Neural progenitor cell (in vitro differentiated cells): ENCODE measurements at regions not wholly inside any gene's neighbourhood (a gene's known extent, or its start where the extent isn't known, plus 50 kb on each side); places are given as distances from the start of the nearest gene placed in this dataset.
"Not testable (repeated sequence)": the region's sequence is repeated elsewhere in the genome, so short reads cannot be mapped to it uniquely, and the experiment has no call there.

Experiments used
- DNase-seq: peaks from one replicate; pipeline ENCODE4 v3.0.0-alpha.2; 2016; ENCODE audit warnings: low spot score
- H2AFZ ChIP-seq: fragments of 200-600 bp; sonication (generic); replicated peaks from 2 replicates; pipeline ENCODE4 v1.6.1; 2016; ENCODE audit warnings: antibody characterized with exemption
- H3F3A ChIP-seq: fragments of 200-600 bp; sonication (generic); 2 replicates; pipeline ENCODE4 v1.6.1; 2016; ENCODE audit warnings: antibody characterized with exemption, low read depth
- H3K27ac ChIP-seq: fragments of 200-600 bp; sonication (generic); 2 replicates; pipeline ENCODE4 v1.5.1; 2016; ENCODE audit warnings: mild to moderate bottlenecking
- H3K27me3 ChIP-seq: fragments of 200-600 bp; sonication (generic); 2 replicates; pipeline ENCODE4 v1.6.1; 2016; ENCODE audit warnings: mild to moderate bottlenecking, moderate library complexity
- H3K36me3 ChIP-seq: fragments of 200-600 bp; sonication (generic); 2 replicates; pipeline ENCODE4 v1.5.1; 2016
- H3K4me1 ChIP-seq: fragments of 200-600 bp; sonication (generic); 2 replicates; pipeline ENCODE4 v1.6.1; 2016; ENCODE audit warnings: mixed run types
- H3K4me2 ChIP-seq: fragments of 200-600 bp; sonication (generic); 2 replicates; pipeline ENCODE4 v1.6.1; 2016
- H3K4me3 ChIP-seq: fragments of 200-600 bp; sonication (generic); 2 replicates; pipeline ENCODE4 v1.5.1; 2016
- H3K79me2 ChIP-seq: fragments of 200-600 bp; sonication (generic); 2 replicates; pipeline ENCODE4 v1.6.1; 2016; ENCODE audit warnings: low read depth
- H3K9ac ChIP-seq: fragments of 200-600 bp; sonication (generic); 2 replicates; pipeline ENCODE4 v1.6.1; 2016
- H3K9me3 ChIP-seq: fragments of 200-600 bp; sonication (generic); 2 replicates; pipeline ENCODE4 v1.5.1; 2016; ENCODE audit warnings: low read depth
- H4K20me1 ChIP-seq: fragments of 200-600 bp; sonication (generic); 2 replicates; pipeline ENCODE4 v1.6.1; 2016; ENCODE audit warnings: low read depth
- H3K27ac Mint-ChIP-seq: 3 replicates; pipeline ENCODE4 v1.8.0; 2021; ENCODE audit warnings: mixed read lengths
- H3K27me3 Mint-ChIP-seq: 2 replicates; pipeline ENCODE4 v1.8.0; 2022; ENCODE audit warnings: low read depth, mild to moderate bottlenecking, inconsistent platforms, moderate library complexity, mixed read lengths; ENCODE audit not compliant: insufficient read depth
- H3K36me3 Mint-ChIP-seq: 3 replicates; pipeline ENCODE4 v1.8.0; 2021; ENCODE audit warnings: mixed read lengths
- H3K4me1 Mint-ChIP-seq: 3 replicates; pipeline ENCODE4 v1.8.0; 2021; ENCODE audit warnings: mixed read lengths
- H3K4me3 Mint-ChIP-seq: 3 replicates; pipeline ENCODE4 v1.8.0; 2021; ENCODE audit warnings: mild to moderate bottlenecking, moderate library complexity, mixed read lengths
- H3K9me3 Mint-ChIP-seq: 3 replicates; pipeline ENCODE4 v1.8.0; 2020; ENCODE audit warnings: mixed read lengths
- EZH2 ChIP-seq: fragments of 200-600 bp; sonication (generic); IDR thresholded peaks from 2 replicates; pipeline ENCODE4 v1.6.1; 2017; ENCODE audit warnings: antibody characterized with exemption, mild to moderate bottlenecking, moderate library complexity
- EZH2phosphoT487 ChIP-seq: fragments of 200-600 bp; sonication (generic); IDR thresholded peaks from 2 replicates; pipeline ENCODE4 v1.6.1; 2017; ENCODE audit warnings: antibody characterized with exemption
- TF ChIP-seq, protein P1 (sequence below): fragments of 200-600 bp; sonication (generic); IDR thresholded peaks from 2 replicates; pipeline ENCODE4 v1.5.1; 2017; ENCODE audit warnings: antibody characterized with exemption, mild to moderate bottlenecking

DNA sequence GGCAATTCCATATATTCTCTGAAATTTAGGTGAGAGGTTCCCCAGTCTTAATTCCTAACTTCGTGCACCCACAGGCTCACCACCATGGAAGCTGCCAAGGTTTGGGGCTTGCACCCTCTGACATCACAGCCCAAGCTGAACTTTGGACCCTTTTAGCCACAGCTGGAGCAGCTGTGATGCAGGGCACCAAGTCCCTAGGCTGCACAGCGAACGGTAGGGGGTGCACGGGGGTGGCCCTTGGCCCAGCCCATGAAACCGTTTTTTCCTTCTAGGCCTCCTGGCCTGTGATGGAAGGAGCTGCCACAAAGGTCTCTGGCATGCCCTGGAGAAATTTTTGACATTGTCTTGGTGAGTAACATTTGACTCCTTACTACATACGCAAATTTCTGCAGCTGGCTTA lies 251.9 kb upstream of the GRM3 start:
- Mint-ChIP-seq H3K27ac (no peak overlapping the region), H3K4me1 (no peaks in the 10 kb centered on the region), H3K9me3 (peaks cover 15% of the 10 kb centered on the region), H3K4me3 (no peak overlapping the region), H3K27me3 (peaks cover 6% of the 10 kb centered on the region), H3K36me3 (no peaks in the 10 kb centered on the region)
- Histone ChIP-seq H3K9me3 (no peaks in the 10 kb centered on the region), H4K20me1 (no peaks in the 10 kb centered on the region), H3K27me3 (no peaks in the 10 kb centered on the region), H3K4me2 (no peak overlapping the region), H2AFZ (no peak overlapping the region), H3K4me3 (no peak overlapping the region), H3F3A (no peaks in the 10 kb centered on the region), H3K27ac (no peak overlapping the region), H3K9ac (no peak overlapping the region), H3K36me3 (no peaks in the 10 kb centered on the region), H3K79me2 (no peaks in the 10 kb centered on the region), H3K4me1 (no peaks in the 10 kb centered on the region)
- TF ChIP-seq EZH2 (no peak), EZH2phosphoT487 (no peak)
- TF ChIP-seq, protein P1, sequence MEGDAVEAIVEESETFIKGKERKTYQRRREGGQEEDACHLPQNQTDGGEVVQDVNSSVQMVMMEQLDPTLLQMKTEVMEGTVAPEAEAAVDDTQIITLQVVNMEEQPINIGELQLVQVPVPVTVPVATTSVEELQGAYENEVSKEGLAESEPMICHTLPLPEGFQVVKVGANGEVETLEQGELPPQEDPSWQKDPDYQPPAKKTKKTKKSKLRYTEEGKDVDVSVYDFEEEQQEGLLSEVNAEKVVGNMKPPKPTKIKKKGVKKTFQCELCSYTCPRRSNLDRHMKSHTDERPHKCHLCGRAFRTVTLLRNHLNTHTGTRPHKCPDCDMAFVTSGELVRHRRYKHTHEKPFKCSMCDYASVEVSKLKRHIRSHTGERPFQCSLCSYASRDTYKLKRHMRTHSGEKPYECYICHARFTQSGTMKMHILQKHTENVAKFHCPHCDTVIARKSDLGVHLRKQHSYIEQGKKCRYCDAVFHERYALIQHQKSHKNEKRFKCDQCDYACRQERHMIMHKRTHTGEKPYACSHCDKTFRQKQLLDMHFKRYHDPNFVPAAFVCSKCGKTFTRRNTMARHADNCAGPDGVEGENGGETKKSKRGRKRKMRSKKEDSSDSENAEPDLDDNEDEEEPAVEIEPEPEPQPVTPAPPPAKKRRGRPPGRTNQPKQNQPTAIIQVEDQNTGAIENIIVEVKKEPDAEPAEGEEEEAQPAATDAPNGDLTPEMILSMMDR = no peak
- no peak for DNase-seq

DNA sequence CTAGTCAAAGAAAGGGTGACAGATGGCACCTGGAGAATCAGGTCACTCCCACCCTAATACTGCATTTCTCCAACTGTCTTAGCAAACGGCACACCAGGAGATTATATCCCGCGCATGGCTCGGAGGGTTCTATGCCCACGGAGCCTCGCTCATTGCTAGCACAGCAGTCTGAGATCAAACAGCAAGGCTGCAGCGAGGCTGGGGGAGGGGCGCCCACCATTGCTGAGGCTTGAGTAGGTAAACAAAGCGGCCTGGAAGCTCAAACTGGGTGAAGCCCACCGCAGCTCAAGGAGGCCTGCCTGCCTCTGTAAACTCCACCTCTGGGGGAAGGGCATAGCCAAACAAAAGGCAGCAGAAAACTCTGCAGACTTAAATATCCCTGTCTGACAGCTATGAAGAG lies 268.1 kb upstream of the GRM3 start:
- not testable (repeated sequence) for H3K27ac Mint-ChIP-seq, DNase-seq, H3K4me1 ChIP-seq, H3K4me3 Mint-ChIP-seq, H3F3A ChIP-seq, H3K36me3 ChIP-seq, H3K4me1 Mint-ChIP-seq, H3K9ac ChIP-seq, H3K4me3 ChIP-seq, H3K27ac ChIP-seq, H3K36me3 Mint-ChIP-seq, H3K9me3 ChIP-seq, H3K27me3 ChIP-seq, H3K27me3 Mint-ChIP-seq, H2AFZ ChIP-seq, H3K4me2 ChIP-seq, H3K79me2 ChIP-seq, H4K20me1 ChIP-seq
- H3K9me3 Mint-ChIP-seq = peaks cover 30% of the 10 kb centered on the region

DNA sequence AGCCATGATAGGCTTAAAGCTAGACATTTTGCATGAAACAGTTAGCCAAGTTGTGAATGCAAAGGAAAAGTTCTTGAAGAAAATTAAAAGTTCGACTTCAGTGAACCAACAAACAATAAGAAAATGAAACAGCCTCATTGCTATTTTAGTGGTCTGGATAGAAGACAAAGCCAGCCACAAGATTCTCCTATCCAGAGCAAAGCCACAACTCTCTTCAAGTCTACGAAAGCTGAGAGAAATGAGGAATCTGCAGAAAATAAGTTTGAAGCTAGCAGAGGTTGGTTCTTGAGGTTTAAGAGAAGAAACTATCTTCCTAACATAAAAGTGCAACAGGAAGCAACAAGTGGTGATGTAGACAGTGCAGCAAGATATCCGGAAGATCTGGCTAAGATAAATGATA lies 271.4 kb upstream of the GRM3 start:
- no peak overlapping the region for H3K4me3 Mint-ChIP-seq
- Histone ChIP-seq H3K4me3 (no peak overlapping the region), H4K20me1 (no peaks in the 10 kb centered on the region), H3K9me3 (no peaks in the 10 kb centered on the region), H3K27me3 (no peaks in the 10 kb centered on the region), H3F3A (no peaks in the 10 kb centered on the region), H2AFZ (peak overlapping the region; percentile 29), H3K4me1 (no peaks in the 10 kb centered on the region), H3K36me3 (no peaks in the 10 kb centered on the region), H3K27ac (no peak overlapping the region), H3K4me2 (no peak overlapping the region), H3K79me2 (no peaks in the 10 kb centered on the region), H3K9ac (no peak overlapping the region)
- DNase-seq = no peak
- H3K4me1 Mint-ChIP-seq = peaks cover 2% of the 10 kb centered on the region
- peaks cover 3% of the 10 kb centered on the region for H3K36me3 Mint-ChIP-seq
- H3K27ac Mint-ChIP-seq = no peak overlapping the region
- peaks cover 25% of the 10 kb centered on the region for H3K9me3 Mint-ChIP-seq
- no peak for TF ChIP-seq EZH2
- TF ChIP-seq, protein P1 = no peak
- TF ChIP-seq EZH2phosphoT487 = no peak
- no peaks in the 10 kb centered on the region for H3K27me3 Mint-ChIP-seq

DNA sequence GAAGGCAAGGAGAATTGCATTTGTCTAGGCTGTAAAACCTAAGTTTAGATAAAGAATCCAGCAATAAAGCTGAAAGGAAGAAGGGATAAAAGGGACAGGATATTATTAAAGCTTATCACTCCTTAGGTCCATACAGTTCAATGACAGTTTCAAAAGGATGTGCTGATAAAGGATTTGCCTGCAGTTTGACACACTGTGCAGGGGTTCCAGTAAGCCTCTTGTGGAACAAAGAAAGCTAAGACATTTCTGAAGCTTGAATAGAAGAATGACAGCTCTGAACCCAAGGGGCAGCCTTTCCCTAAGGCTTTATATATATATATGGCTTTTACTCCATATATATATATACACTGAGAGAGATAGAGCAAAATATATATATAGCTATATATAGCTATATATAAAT lies 276.8 kb upstream of the GRM3 start:
- no peaks in the 10 kb centered on the region for H3K79me2 ChIP-seq
- H3K9ac ChIP-seq = no peak overlapping the region
- peaks cover 10% of the 10 kb centered on the region for H3K9me3 Mint-ChIP-seq
- H3K27ac Mint-ChIP-seq = no peak overlapping the region
- H3K27ac ChIP-seq = no peak overlapping the region
- peaks cover 3% of the 10 kb centered on the region for H3K36me3 Mint-ChIP-seq
- peaks cover 15% of the 10 kb centered on the region for H3K4me1 Mint-ChIP-seq
- H3K4me2 ChIP-seq = no peak overlapping the region
- H3K9me3 ChIP-seq = no peaks in the 10 kb centered on the region
- no peaks in the 10 kb centered on the region for H3F3A ChIP-seq
- peak; percentile 60 for DNase-seq
- H3K27me3 ChIP-seq = no peaks in the 10 kb centered on the region
- no peaks in the 10 kb centered on the region for H4K20me1 ChIP-seq
- H3K4me1 ChIP-seq = peaks cover 14% of the 10 kb centered on the region
- H3K4me3 Mint-ChIP-seq = no peak overlapping the region
- H3K27me3 Mint-ChIP-seq = no peaks in the 10 kb centered on the region
- H2AFZ ChIP-seq = no peak overlapping the region
- H3K4me3 ChIP-seq = no peak overlapping the region
- TF ChIP-seq, protein P1 = no peak
- no peak for TF ChIP-seq EZH2
- no peak for TF ChIP-seq EZH2phosphoT487
- no peaks in the 10 kb centered on the region for H3K36me3 ChIP-seq

DNA sequence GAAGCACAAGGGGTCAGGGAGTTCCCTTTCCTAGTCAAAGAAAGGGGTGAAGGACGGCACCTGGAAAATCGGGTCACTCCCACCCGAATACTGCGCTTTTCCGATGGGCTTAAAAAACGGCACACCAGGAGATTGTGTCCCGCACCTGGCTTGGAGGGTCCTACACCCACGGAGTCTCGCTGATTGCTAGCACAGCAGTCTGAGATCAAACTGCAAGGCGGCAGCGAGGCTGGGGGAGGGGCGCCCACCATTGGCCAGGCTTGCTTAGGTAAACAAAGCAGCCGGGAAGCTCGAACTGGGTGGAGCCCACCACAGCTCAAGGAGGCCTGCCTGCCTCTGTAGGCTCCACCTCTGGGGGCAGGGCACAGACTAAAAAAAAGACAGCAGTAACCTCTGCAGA lies 303.3 kb upstream of the GRM3 start:
- Histone ChIP-seq H3F3A (peaks cover 13% of the 10 kb centered on the region), H3K4me1 (peaks cover 19% of the 10 kb centered on the region), H3K4me2 (peak overlapping the region; percentile 65), H3K4me3 (peak overlapping the region; percentile 40), H2AFZ (peak overlapping the region; percentile 50)
- DNase-seq, H3K9me3 Mint-ChIP-seq, H3K36me3 ChIP-seq, H4K20me1 ChIP-seq, H3K4me3 Mint-ChIP-seq, H3K27ac ChIP-seq, H3K9ac ChIP-seq, H3K79me2 ChIP-seq, H3K27me3 ChIP-seq, H3K9me3 ChIP-seq, H3K4me1 Mint-ChIP-seq, H3K36me3 Mint-ChIP-seq, H3K27me3 Mint-ChIP-seq, H3K27ac Mint-ChIP-seq: not testable (repeated sequence)
